ENCODE measurements at regions not wholly inside any gene's neighbourhood (a gene's known extent, or its start where the extent isn't known, plus 50 kb on each side); places are given as distances from the start of the nearest gene placed in this dataset.

- no peaks in the 10 kb centered on the region for H3K4me1 Mint-ChIP-seq
- peaks cover under 1% of the 10 kb centered on the region for H3K9me3 Mint-ChIP-seq
- H3K27ac Mint-ChIP-seq: no peak overlapping the region
- H3K36me3 Mint-ChIP-seq: no peaks in the 10 kb centered on the region
- no peak for DNase-seq
- CTCF ChIA-PET: no interaction called here
- H3K27me3 Mint-ChIP-seq: no peaks in the 10 kb centered on the region
- H3K4me3 Mint-ChIP-seq: no peak overlapping the region
Measured at GRCh38 chr2:83665894-83666293, 793.2 kb downstream of the SUCLG1 start.

GRCh38 chr2:83665154-83665553 lies 793.9 kb downstream of the SUCLG1 start:
- H3K4me3 Mint-ChIP-seq: no peak overlapping the region
- no peaks in the 10 kb centered on the region for H3K36me3 Mint-ChIP-seq
- peaks cover 2% of the 10 kb centered on the region for H3K9me3 Mint-ChIP-seq
- no peak overlapping the region for H3K27ac Mint-ChIP-seq
- CTCF ChIA-PET: no interaction called here
- H3K4me1 Mint-ChIP-seq: no peaks in the 10 kb centered on the region
- no peaks in the 10 kb centered on the region for H3K27me3 Mint-ChIP-seq
- no peak for DNase-seq

GRCh38 chr2:83661711-83662110 lies 797.4 kb downstream of the SUCLG1 start:
- DNase-seq: no peak
- Mint-ChIP-seq H3K36me3 (no peaks in the 10 kb centered on the region), H3K4me1 (no peaks in the 10 kb centered on the region), H3K9me3 (peaks cover 2% of the 10 kb centered on the region), H3K4me3 (no peak overlapping the region), H3K27ac (no peak overlapping the region), H3K27me3 (no peaks in the 10 kb centered on the region)
- CTCF ChIA-PET: no interaction called here

- Mint-ChIP-seq H3K4me1 (no peaks in the 10 kb centered on the region), H3K27ac (no peak overlapping the region), H3K4me3 (no peak overlapping the region), H3K36me3 (no peaks in the 10 kb centered on the region), H3K9me3 (no peaks in the 10 kb centered on the region), H3K27me3 (no peaks in the 10 kb centered on the region)
- no peak for DNase-seq
- CTCF ChIA-PET: no interaction called here
Measured at GRCh38 chr2:83654091-83654611, 804.9 kb downstream of the SUCLG1 start.

- H3K4me3 Mint-ChIP-seq: no peak overlapping the region
- DNase-seq: no peak
- no peaks in the 10 kb centered on the region for H3K9me3 Mint-ChIP-seq
- CTCF ChIA-PET: no interaction called here
- H3K27ac Mint-ChIP-seq: no peak overlapping the region
- H3K4me1 Mint-ChIP-seq: no peaks in the 10 kb centered on the region
- no peaks in the 10 kb centered on the region for H3K36me3 Mint-ChIP-seq
- no peaks in the 10 kb centered on the region for H3K27me3 Mint-ChIP-seq
Measured at GRCh38 chr2:83650898-83651297, 808.2 kb downstream of the SUCLG1 start.

GRCh38 chr2:83650161-83650560 lies 808.9 kb downstream of the SUCLG1 start:
- no peaks in the 10 kb centered on the region for H3K36me3 Mint-ChIP-seq
- CTCF ChIA-PET: no interaction called here
- no peaks in the 10 kb centered on the region for H3K9me3 Mint-ChIP-seq
- DNase-seq: no peak
- H3K27me3 Mint-ChIP-seq: no peaks in the 10 kb centered on the region
- no peaks in the 10 kb centered on the region for H3K4me1 Mint-ChIP-seq
- H3K4me3 Mint-ChIP-seq: no peak overlapping the region
- no peak overlapping the region for H3K27ac Mint-ChIP-seq

DNA sequence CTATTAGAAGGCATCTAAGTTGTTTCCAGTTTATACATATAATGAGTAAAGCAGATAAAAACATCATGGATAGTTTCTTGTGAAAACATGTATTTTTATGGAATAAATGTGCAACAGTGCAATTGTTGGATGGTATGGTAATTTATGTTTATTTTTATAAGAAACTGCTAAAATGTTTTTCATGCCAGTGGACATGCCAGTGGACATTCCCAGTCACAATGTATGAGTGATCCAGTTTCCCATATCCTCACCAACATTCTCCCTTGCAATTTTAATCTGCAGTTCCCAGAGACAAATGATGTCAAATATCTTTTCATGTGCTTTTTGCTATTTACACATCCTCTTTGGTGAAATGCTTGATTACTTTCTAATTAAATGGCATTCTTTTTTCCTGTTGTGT lies 818.6 kb downstream of the SUCLG1 start:
- DNase-seq: no peak
- Mint-ChIP-seq H3K36me3 (no peaks in the 10 kb centered on the region), H3K4me3 (no peak overlapping the region)

GRCh38 chr2:83633423-83633822 lies 825.7 kb downstream of the SUCLG1 start:
- DNase-seq: no peak
- no peaks in the 10 kb centered on the region for H3K36me3 Mint-ChIP-seq
- no peak overlapping the region for H3K27ac Mint-ChIP-seq

More for the DNA sequence above, 818.6 kb downstream of the SUCLG1 start:
- CTCF ChIA-PET: no interaction called here
- Mint-ChIP-seq H3K27ac (no peak overlapping the region), H3K4me1 (no peaks in the 10 kb centered on the region), H3K9me3 (no peaks in the 10 kb centered on the region), H3K27me3 (no peaks in the 10 kb centered on the region)

DNA sequence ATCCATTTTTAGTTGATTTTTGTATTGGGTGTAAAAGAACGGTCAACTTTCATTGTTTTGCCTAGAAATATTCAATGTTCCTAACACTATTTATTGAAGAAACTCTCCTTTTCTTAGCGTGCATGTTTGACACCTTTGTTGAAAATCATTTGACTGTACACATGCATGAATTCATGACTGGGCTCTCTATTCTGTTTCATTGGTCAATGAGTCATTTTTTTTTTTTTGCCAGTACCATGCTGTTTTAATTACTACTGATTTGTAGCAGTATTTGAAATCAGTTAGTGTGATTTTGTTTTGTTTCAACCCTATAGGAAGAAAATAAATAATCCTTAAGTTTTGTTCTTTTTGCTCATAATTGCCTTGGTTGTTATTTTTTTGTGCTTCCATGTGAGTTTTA lies 828.7 kb downstream of the SUCLG1 start:
- CTCF ChIA-PET: no interaction called here
- H3K27ac Mint-ChIP-seq: no peak overlapping the region
- H3K4me3 Mint-ChIP-seq: no peak overlapping the region
- H3K4me1 Mint-ChIP-seq: no peaks in the 10 kb centered on the region
- H3K36me3 Mint-ChIP-seq: no peaks in the 10 kb centered on the region
- H3K27me3 Mint-ChIP-seq: no peaks in the 10 kb centered on the region
- no peak for DNase-seq
- peaks cover 2% of the 10 kb centered on the region for H3K9me3 Mint-ChIP-seq

More at GRCh38 chr2:83633423-83633822, 825.7 kb downstream of the SUCLG1 start:
- Mint-ChIP-seq H3K4me1 (no peaks in the 10 kb centered on the region), H3K4me3 (no peak overlapping the region), H3K9me3 (peaks cover 2% of the 10 kb centered on the region), H3K27me3 (no peaks in the 10 kb centered on the region)
- CTCF ChIA-PET: no interaction called here

DNA sequence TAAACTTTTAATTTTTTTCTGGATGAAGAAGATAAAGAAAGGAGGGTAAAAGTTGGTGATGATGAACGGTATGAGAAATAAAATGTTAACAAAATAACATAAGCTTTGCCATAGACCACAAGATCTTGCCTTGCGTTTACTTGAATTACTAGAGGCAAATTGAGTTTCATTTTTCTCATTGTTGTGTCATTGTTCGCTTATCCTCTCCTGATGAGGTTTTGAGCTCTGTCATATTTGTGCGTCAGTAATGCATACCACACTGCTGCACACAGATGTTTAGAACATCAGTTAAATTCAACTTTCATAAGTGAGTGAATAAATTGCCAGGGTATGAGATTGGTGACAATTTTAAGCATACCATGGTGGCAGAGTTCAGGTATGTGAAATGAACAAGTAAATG lies 843.6 kb downstream of the SUCLG1 start:
- H3K4me1 Mint-ChIP-seq: no peaks in the 10 kb centered on the region
- CTCF ChIA-PET: no interaction called here
- H3K9me3 Mint-ChIP-seq: peaks cover 10% of the 10 kb centered on the region
- H3K36me3 Mint-ChIP-seq: no peaks in the 10 kb centered on the region
- no peak for DNase-seq
- H3K4me3 Mint-ChIP-seq: no peak overlapping the region
- no peak overlapping the region for H3K27ac Mint-ChIP-seq
- H3K27me3 Mint-ChIP-seq: no peaks in the 10 kb centered on the region

- H3K4me3 Mint-ChIP-seq: no peak overlapping the region
- DNase-seq: no peak
- no peaks in the 10 kb centered on the region for H3K27me3 Mint-ChIP-seq
- H3K27ac Mint-ChIP-seq: no peak overlapping the region
- peaks cover 4% of the 10 kb centered on the region for H3K9me3 Mint-ChIP-seq
- CTCF ChIA-PET: no interaction called here
- no peaks in the 10 kb centered on the region for H3K4me1 Mint-ChIP-seq
- H3K36me3 Mint-ChIP-seq: no peaks in the 10 kb centered on the region
Measured at GRCh38 chr2:83613178-83613577, 845.9 kb downstream of the SUCLG1 start.

DNA sequence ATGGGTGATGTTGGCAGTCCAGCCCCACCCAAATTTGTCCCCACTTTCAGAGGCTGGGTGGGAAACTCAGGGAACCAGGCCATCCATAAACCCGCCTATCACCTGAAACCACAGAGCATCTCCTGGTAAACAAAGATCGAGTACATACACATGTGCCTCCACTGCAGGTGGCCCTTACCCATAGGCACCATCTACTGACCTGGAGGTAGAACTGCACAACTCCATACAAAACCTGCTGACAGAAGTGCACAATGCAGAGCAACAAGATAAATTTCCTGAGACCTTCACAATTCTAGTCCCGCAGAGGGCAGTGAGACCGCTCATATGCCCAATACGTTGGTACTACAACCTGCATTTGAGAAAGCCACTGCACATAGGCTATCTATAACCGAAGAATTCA lies 856.3 kb downstream of the SUCLG1 start:
- Mint-ChIP-seq H3K9me3 (peaks cover 7% of the 10 kb centered on the region), H3K27me3 (no peaks in the 10 kb centered on the region), H3K4me3 (no peak overlapping the region), H3K4me1 (no peaks in the 10 kb centered on the region), H3K36me3 (no peaks in the 10 kb centered on the region), H3K27ac (no peak overlapping the region)
- DNase-seq: no peak
- CTCF ChIA-PET: no interaction called here

GRCh38 chr2:83596592-83597282 lies 862.3 kb downstream of the SUCLG1 start:
- CTCF ChIA-PET: no interaction called here
- no peaks in the 10 kb centered on the region for H3K27me3 Mint-ChIP-seq
- H3K4me1 Mint-ChIP-seq: no peaks in the 10 kb centered on the region
- no peak for DNase-seq
- H3K27ac Mint-ChIP-seq: no peak overlapping the region
- H3K4me3 Mint-ChIP-seq: no peak overlapping the region
- H3K36me3 Mint-ChIP-seq: no peaks in the 10 kb centered on the region
- peaks cover 3% of the 10 kb centered on the region for H3K9me3 Mint-ChIP-seq

DNA sequence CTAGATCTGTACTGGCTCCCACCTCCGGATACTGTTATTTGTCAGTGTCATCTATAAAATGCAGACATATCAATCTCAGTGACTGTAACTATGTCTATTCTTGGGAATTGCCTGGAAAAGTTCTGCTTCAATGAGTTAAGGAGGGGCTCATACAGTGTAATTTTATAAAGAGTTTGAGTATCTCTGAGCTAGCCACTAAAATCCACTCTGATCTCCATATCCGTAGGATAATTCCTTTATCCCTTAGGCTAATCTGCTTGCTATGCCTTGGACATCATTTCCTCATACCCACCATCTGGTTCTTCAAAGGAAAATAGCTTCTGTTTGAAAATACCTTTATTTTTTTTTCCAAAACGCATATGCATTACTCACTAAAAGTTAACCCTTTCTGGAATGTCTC lies 863.2 kb downstream of the SUCLG1 start:
- Mint-ChIP-seq H3K27ac (no peak overlapping the region), H3K36me3 (no peaks in the 10 kb centered on the region), H3K4me3 (no peak overlapping the region), H3K27me3 (no peaks in the 10 kb centered on the region), H3K4me1 (no peaks in the 10 kb centered on the region), H3K9me3 (peaks cover 3% of the 10 kb centered on the region)
- CTCF ChIA-PET: no interaction called here
- DNase-seq: no peak

DNA sequence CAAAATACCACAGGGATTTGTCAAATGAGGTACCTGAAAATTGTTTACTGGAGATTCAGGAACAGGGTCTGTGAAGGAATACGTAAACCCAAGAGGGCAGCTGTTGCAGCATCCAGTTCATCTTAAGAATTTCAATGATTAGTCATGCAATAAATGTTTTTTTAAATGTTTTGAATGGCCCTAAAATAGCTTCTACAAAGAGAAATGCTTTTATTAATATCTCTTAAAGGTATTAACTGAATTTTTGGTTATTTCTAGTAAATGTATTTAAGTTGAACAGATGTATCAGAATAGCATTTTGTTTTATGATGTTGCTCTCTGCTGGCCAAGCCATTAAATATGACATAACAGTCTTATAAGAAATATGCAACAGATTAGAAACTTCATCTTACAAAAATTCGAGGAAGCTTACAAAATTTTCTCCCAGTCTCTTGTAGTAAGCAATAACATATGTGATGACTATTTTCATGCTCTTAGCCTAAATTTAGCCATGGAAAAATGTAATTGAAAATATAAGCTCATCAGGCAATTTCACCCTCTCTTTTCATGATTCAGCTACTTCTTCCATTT lies 863.9 kb downstream of the SUCLG1 start:
- CTCF ChIA-PET: no interaction called here
- DNase-seq: no peak
- no peaks in the 10 kb centered on the region for H3K4me1 Mint-ChIP-seq

More for the DNA sequence above, 863.9 kb downstream of the SUCLG1 start:
- Mint-ChIP-seq H3K27ac (no peak overlapping the region), H3K9me3 (peaks cover 3% of the 10 kb centered on the region), H3K27me3 (no peaks in the 10 kb centered on the region), H3K4me3 (no peak overlapping the region), H3K36me3 (no peaks in the 10 kb centered on the region)
